HG03571 (cell line): ENCODE measurements at regions not wholly inside any gene's neighbourhood (a gene's known extent, or its start where the extent isn't known, plus 50 kb on each side); places are given as distances from the start of the nearest gene placed in this dataset.
"Not testable (repeated sequence)": the region's sequence is repeated elsewhere in the genome, so short reads cannot be mapped to it uniquely, and the experiment has no call there.

Experiments used
- ATAC-seq: cut with Tn5 transposase; IDR thresholded peaks from one replicate; pipeline ENCODE4 v1.9.1; 2021; ENCODE audit not compliant: unreplicated experiment

DNA sequence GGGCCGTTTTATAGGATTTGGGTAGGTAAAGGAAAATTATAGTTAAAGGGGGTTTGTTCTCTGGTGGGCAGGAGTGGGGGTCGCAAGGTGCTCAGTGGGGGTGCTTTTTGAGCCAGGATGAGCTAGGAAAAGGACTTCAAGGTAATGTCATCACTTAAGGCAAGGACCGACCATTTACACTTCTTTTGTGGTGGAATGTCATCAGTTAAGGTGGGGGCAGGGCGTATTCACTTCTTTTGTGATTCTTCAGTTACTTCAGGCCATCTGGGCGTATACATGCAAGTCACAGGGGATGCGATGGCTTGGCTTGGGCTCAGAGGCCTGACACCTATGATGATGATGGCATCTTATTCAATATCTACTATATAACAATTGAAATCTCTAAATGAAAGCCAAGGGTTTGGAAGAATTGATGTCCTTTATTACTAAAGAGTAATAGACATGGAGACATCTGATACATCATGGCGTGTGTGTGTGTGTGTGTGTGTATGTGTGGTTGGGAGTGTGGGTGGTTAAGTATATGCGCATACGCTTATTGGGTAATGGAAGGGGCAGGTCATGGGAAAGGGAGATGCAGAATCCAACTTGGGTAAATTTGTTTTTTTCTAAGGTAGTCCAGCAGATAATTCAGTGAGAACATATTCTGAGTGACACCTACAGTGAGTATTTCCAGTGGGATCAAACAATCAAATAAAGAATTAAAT lies 236.9 kb upstream of the DUSP10 start:
- not testable (repeated sequence) for ATAC-seq

- not testable (repeated sequence) for ATAC-seq
Observed at GRCh38 chr1:221973787-221974186, 231.9 kb upstream of the DUSP10 start.

DNA sequence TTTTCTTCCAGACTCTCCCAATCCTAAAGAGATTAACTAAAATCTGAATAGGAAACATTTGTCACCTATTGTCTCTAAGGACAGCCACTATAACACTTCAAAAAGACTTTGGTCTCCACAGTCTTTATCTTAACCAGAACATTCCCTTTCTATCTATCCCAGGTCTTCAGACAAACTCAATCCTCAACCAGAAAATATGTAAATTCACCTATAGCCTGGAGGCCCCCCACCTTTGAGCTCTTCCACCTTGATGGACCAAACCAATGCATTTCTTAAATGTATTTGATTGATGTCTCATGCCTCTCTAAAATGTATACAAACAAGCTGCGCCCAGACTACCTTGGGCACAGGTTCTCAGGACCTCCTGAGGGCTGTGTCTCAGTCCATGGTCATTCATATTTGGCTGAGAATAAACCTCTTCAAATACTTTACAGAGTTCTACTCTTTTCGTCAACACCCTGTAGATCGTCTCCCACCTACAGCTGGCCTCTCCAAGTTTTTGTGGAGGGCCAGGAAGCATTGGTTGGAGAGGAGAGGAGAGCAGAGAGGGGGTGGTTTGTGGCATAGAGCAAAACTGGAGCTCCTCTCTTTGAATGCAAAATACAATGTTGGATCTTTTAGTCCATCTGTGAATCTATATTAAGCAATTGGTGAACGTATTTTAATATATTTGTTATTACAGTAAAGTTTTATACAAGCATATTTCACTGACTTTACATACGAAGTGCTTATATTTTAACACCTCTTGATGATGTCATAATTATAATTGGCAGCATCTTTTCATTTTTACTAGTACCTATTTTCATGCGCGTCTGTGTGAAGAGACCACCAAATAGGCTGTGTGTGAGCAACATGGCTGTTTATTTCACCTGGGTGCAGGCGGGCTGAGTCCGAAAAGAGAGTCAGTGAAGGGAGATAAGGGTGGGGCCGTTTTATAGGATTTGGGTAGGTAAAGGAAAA lies 230.7 kb upstream of the DUSP10 start:
- ATAC-seq: no peak

- ATAC-seq: not testable (repeated sequence)
Observed at GRCh38 chr1:221971035-221971434, 229.1 kb upstream of the DUSP10 start.

DNA sequence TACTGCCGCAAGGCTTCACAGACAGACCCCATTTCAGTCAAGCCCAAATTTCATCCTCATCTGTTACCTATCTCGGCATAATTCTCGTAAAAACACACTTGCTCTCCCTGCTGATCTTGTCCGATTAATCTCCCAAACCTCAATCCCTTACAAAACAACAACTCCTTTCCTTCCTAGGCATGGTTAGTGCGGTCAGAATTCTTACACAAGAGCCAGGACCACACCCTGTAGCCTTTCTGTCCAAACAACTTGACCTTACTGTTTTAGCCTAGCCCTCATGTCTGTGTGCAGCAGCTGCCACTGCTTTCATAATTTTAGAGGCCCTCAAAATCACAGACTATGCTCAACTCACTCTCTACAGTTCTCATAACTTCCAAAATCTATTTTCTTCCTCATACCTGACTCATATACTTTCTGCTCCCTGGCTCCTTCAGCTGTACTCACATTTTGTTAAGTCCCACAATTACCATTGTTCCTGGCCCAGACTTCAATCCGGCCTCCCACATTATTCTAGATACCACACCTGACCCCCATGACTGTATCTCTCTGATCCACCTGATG lies 227.5 kb upstream of the DUSP10 start:
- not testable (repeated sequence) for ATAC-seq

- ATAC-seq: not testable (repeated sequence)
Observed at GRCh38 chr1:221967538-221967937, 225.6 kb upstream of the DUSP10 start.

DNA sequence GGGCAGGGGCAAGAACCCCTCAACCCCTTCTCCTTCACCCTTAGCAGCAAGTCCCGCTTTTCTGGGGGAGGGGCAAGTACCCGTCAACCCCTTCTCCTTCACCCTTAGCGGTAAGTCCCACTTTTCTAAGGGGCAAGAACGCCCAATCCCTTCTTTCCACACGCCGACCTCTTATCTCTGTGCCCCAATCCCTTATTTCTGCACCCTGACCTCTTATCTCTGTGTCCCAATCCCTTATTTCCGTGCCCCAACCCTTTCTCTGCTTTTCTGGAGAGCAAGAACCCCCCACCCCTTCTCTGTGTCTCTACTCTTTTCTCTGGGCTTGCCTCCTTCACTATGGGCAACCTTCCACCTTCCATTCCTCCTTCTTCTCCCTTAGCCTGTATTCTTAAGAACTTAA lies 225.0 kb upstream of the DUSP10 start:
- not testable (repeated sequence) for ATAC-seq

DNA sequence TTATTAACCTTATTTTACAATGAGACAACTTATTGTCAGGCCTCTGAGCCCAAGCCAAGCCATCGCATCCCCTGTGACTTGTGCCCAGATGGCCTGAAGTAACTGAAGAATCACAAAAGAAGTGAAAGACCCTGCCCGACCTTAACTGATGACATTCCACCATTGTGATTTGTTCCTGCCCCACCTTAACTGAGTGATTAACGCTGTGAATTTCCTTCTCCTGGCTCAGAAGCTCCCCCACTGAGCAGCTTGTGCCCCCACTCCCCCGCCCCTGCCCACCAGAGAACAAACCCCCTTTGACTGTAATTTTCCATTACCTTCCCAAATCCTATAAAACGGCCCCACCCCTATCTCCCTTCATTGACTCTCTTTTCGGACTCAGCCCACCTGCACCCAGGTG lies 224.0 kb upstream of the DUSP10 start:
- ATAC-seq: not testable (repeated sequence)

DNA sequence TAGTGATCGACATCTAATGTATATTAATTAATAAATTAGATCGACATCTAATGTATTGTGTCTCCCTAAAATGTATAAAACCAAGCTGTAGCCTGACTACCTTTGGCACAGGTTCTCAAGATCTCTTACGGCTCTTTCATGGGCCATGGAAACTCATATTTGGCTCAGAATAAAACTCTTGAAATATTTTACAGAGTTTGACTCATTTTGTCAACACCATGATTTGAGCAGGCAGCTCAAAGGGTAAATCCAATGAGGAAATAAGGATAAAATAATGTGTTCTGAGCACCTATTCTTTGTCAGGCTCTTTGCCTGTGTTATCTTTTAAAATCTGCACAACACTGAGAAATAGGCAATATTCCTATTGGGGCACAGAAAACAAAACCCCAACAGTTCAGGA lies 223.4 kb upstream of the DUSP10 start:
- no peak for ATAC-seq

DNA sequence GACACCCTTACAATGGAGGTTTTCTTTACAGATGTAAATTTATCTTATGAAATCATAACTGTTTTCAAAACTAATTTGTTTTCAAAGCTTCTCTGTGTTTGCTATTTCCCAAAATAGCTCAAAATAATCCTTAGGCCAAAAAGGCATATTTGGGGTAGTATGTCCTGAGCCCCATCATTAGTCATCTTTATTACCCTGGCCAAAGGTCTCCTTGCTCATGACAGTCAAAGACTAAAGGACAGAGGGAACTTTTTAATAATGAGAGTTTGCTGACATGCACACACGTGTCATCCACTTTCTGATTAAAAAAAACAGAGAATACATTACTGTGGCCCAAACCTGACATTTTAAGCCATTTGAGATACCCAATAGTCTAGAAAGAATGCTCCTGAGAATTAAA lies 221.9 kb upstream of the DUSP10 start:
- ATAC-seq: no peak

GRCh38 chr1:221962385-221962784 lies 220.5 kb upstream of the DUSP10 start:
- no peak for ATAC-seq

DNA sequence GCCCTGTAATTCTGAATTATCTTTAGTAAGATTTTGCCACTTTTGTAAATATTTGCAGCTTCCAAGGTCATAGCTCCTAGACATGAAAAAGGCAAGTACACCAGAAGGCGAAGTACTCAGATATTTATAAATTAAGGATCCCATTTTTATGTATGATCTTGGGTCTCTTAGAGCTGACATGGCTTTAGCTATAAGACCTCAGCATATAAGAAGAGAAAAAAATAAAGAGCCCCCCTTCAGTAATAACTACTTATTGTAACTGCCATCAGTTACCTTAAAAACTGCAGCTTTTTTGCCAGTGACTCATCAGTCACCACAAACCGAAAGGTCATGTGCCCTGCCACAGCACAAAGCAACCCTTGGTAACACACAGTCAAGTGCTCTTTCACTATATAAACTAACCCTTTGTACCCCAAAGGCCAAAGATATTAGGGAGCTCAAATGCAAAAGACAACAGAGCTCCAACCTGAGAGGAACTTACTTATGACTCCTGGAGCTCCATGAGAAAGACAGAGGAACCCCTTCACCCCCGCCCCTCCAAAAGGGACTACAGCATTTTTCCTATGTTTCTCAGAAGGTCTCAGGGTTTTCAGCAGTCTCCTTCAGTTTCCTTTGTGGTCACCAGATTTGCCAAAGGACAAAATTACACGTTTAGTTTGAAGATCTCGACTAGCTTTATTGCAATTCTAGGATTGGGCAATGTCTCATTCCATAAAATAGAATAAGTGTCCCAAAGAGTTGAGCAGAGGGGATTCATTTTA lies 219.8 kb upstream of the DUSP10 start:
- ATAC-seq: peak; percentile 82

DNA sequence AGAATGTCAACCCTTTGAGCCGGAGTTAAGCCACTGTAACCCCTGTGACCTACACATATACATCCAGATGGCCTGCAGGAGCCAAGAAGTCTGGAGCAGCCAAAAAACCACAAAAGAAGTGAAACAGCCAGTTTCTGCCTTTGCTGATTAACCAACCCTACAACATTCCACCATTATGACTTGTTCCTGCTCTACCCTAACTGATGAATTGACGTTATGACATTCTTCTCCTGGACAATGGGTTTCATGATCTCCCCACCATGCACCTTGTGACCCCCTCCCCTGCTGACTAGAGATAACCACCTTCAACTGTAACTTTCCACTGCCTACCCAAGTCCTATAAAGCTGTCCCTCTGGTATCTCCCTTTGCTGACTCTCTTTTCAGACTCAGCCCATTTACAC lies 216.3 kb upstream of the DUSP10 start:
- not testable (repeated sequence) for ATAC-seq

DNA sequence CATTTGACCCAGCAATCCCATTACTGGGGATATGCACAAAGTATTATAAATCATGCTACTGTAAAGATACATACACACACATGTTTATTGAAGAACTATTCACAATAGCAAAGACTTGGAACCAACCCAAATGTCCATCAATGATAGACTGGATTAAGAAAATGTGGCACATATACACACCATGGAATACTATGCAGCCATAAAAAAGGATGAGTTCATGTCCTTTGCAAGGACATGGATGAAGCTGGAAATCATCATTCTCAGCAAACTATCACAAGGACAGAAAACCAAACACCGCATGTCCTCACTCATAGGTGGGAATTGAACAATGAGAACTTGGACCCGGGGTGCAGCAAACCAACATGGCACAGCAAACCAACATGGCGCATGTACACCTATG lies 215.5 kb upstream of the DUSP10 start:
- ATAC-seq: not testable (repeated sequence)

DNA sequence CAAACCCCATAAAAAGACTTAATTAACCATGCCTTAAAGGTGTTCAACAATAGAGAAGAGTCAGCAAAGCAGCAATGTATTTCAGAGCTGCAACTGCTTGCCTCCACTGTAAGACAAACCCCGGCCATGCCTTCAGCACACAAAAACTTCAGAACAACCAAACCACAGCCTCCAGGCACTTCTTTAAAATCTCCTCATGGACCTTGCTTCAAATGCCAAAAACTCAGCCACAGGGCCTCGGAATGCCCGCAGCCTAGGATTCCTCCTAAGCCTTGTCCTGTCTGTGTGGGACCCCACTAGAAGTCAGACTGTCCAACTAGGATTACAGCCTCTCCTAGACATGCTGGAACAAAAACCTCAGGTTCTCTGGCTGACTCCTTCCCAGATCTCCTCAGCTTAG lies 208.1 kb upstream of the DUSP10 start:
- no peak for ATAC-seq

GRCh38 chr1:221948459-221948858 lies 206.6 kb upstream of the DUSP10 start:
- ATAC-seq: no peak

GRCh38 chr1:221947731-221948130 lies 205.8 kb upstream of the DUSP10 start:
- ATAC-seq: no peak

DNA sequence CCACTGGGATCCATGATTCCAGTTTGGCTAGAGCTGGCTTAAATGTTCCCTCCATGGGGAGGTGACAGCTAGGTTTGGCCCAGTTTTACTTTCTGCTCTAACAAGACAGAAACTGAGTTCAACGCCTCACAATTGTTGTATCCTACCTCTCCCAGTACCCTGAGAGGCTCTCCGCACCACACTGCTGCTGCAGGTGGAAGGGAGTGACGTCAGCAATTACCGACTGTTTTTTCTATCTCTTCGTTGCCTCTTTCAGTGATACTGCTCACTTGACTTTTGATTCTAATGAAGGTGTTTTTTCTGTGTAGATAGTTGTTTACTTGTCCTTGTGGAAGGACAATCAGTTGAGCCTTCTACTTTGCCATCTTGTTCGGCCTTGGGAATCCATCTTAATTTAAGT lies 204.9 kb upstream of the DUSP10 start:
- ATAC-seq: no peak

DNA sequence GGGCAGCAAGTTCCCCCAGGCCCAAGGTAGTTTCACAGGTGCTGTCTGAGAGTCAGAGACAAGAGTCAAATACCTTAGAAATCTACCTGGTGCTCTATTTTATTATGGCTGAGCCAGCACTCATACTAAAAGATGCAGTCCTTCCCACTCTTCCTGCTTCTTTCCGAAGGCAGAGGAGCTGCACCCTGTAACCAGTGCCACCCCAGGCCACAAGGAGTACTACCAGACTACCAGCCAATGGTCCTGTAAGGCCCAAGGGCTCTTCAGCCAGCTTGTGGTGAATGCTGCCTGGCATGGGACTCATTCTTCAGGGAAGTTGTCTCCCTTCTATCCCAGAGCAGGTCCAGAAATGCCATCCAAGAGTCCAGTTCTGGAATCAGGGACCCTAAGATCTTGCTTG lies 203.8 kb upstream of the DUSP10 start:
- no peak for ATAC-seq

GRCh38 chr1:221944247-221944870 lies 202.5 kb upstream of the DUSP10 start:
- no peak for ATAC-seq

GRCh38 chr1:221940631-221941030 lies 198.7 kb upstream of the DUSP10 start:
- no peak for ATAC-seq
